ENCODE measurements at regions not wholly inside any gene's neighbourhood (a gene's known extent, or its start where the extent isn't known, plus 50 kb on each side); places are given as distances from the start of the nearest gene placed in this dataset.

GRCh38 chr2:167616997-167617396 is 630.4 kb downstream of the STK39 start:
- no peak overlapping the region for H3K4me3 ChIP-seq (ENCODE audit: extremely low read depth in 1 of 4, insufficient read depth in 2 of 4, low read depth in 3 of 4, low read length in 4 of 4)
- FAIRE-seq: no peak
- no peak overlapping the region for H3K56ac ChIP-seq (replicated peaks; ENCODE audit: insufficient read length, low read depth, low read length)
- H3K18ac ChIP-seq (ENCODE audit: extremely low read depth, low read length): no peak overlapping the region
- H2AFZ ChIP-seq (ENCODE audit: low read length): no peak overlapping the region
- H3K23ac ChIP-seq (ENCODE audit: insufficient read length): no peak overlapping the region
- CTCF ChIA-PET (ENCODE audit: partially characterized antibody): interaction anchor here (0.7 kb wide), 1 partner anchor 712 kb away, joined by 3 read pairs; no protein-coding TSS in a partner anchor
- H2BK5ac ChIP-seq (ENCODE audit: low read depth, low read length): no peak overlapping the region
- H2BK12ac ChIP-seq (ENCODE audit: low read depth, low read length): no peak overlapping the region
- no peaks in the 10 kb centered on the region for H3K4me1 ChIP-seq (replicated peaks in 1 of 4; ENCODE audit: control insufficient read depth in 3 of 4, insufficient read depth in 4 of 4, low read length in 3 of 4)
- H2BK20ac ChIP-seq (ENCODE audit: low read length): no peak overlapping the region
- H3K9me3 ChIP-seq (ENCODE audit: insufficient read depth in 2 of 2, low read depth in 1 of 2, low read length in 1 of 2): no peaks in the 10 kb centered on the region
- no peaks in the 10 kb centered on the region for H3K27me3 ChIP-seq (replicated peaks in 1 of 4; ENCODE audit: control insufficient read depth in 3 of 4, extremely low read depth in 1 of 4, insufficient read depth in 3 of 4, low read length in 3 of 4)
- no peak overlapping the region for H3K4me2 ChIP-seq (ENCODE audit: insufficient read depth in 1 of 2, low read depth in 2 of 2, low read length in 2 of 2)
- H3K23me2 ChIP-seq (ENCODE audit: low read depth, low read length): no peaks in the 10 kb centered on the region
- no peak overlapping the region for H4K8ac ChIP-seq (ENCODE audit: extremely low read depth, insufficient read depth, low read length)
- no peak overlapping the region for H3K9ac ChIP-seq (replicated peaks in 1 of 4; ENCODE audit: extremely low read depth in 1 of 4, low read depth in 3 of 4, low read length in 3 of 4)
- no peak overlapping the region for H3K27ac ChIP-seq (ENCODE audit: low read depth, low read length)
- no peaks in the 10 kb centered on the region for H3K79me1 ChIP-seq (ENCODE audit: low read depth, low read length)
- no peak overlapping the region for H3K4ac ChIP-seq (replicated peaks; ENCODE audit: insufficient read length, low read depth, low read length)
- peak overlapping the region; percentile 44 for H4K5ac ChIP-seq (ENCODE audit: insufficient read length, low read depth, low read length)
- POLR2A ChIA-PET (ENCODE audit: partially characterized antibody): interaction anchor here (0.5 to 1.3 kb wide), 2 partner anchors 9 to 343 kb away, joined by 3 to 5 read pairs; no protein-coding TSS in a partner anchor
- no peaks in the 10 kb centered on the region for H3K36me3 ChIP-seq (ENCODE audit: control insufficient read depth in 2 of 4, insufficient read depth in 4 of 4, low read length in 3 of 4)
- TF ChIP-seq HDAC2 (IDR thresholded peaks at IDR 0.05; ENCODE audit: borderline replicate concordance in 1 of 2, low read depth in 2 of 2, low read length in 2 of 2) (peak in 1 of 2 experiments; percentile 59; a peak in 1 of 4 replicates), SIRT6 (IDR thresholded peaks at IDR 0.05; ENCODE audit: low read length) (no peak), SP1 (IDR thresholded peaks at IDR 0.05; ENCODE audit: low read depth, low read length) (no peak), KDM1A (IDR thresholded peaks at IDR 0.05; ENCODE audit: borderline replicate concordance, low read length) (peak; percentile 90; the same call in 1 of the 2 replicates)
- no peaks in the 10 kb centered on the region for H4K20me1 ChIP-seq (replicated peaks in 1 of 2; ENCODE audit: control insufficient read depth in 1 of 2, insufficient read depth in 2 of 2, low read length in 2 of 2)
- no peaks in the 10 kb centered on the region for H3K79me2 ChIP-seq (ENCODE audit: control insufficient read depth in 1 of 2, insufficient read depth in 2 of 2, low read length in 2 of 2)
- DNase-seq (ENCODE audit: low read depth in 1 of 2, low spot score in 2 of 2): no peak
- H2BK120ac ChIP-seq (replicated peaks; ENCODE audit: low read depth, low read length): no peak overlapping the region
- no peak overlapping the region for H2AK5ac ChIP-seq (ENCODE audit: low read depth, low read length)
- no peak overlapping the region for H2BK15ac ChIP-seq (ENCODE audit: low read length)
- no peak overlapping the region for H4K91ac ChIP-seq (replicated peaks; ENCODE audit: insufficient read length, low read length)
- H3K14ac ChIP-seq (ENCODE audit: insufficient read length): no peak overlapping the region
